ENCODE measurements at regions not wholly inside any gene's neighbourhood (a gene's known extent, or its start where the extent isn't known, plus 50 kb on each side); places are given as distances from the start of the nearest gene placed in this dataset.
"Not testable (repeated sequence)": the region's sequence is repeated elsewhere in the genome, so short reads cannot be mapped to it uniquely, and the experiment has no call there.

- TF ChIP-seq, protein P1, sequence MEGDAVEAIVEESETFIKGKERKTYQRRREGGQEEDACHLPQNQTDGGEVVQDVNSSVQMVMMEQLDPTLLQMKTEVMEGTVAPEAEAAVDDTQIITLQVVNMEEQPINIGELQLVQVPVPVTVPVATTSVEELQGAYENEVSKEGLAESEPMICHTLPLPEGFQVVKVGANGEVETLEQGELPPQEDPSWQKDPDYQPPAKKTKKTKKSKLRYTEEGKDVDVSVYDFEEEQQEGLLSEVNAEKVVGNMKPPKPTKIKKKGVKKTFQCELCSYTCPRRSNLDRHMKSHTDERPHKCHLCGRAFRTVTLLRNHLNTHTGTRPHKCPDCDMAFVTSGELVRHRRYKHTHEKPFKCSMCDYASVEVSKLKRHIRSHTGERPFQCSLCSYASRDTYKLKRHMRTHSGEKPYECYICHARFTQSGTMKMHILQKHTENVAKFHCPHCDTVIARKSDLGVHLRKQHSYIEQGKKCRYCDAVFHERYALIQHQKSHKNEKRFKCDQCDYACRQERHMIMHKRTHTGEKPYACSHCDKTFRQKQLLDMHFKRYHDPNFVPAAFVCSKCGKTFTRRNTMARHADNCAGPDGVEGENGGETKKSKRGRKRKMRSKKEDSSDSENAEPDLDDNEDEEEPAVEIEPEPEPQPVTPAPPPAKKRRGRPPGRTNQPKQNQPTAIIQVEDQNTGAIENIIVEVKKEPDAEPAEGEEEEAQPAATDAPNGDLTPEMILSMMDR (IDR thresholded peaks at IDR 0.05) = not testable (repeated sequence)
- not testable (repeated sequence) for TF ChIP-seq POLR2A (IDR thresholded peaks at IDR 0.05)
Observed at GRCh38 chr14:106081721-106082120, 555.3 kb downstream of the TMEM121 start.
